ENCODE measurements at regions not wholly inside any gene's neighbourhood (a gene's known extent, or its start where the extent isn't known, plus 50 kb on each side); places are given as distances from the start of the nearest gene placed in this dataset.

DNA sequence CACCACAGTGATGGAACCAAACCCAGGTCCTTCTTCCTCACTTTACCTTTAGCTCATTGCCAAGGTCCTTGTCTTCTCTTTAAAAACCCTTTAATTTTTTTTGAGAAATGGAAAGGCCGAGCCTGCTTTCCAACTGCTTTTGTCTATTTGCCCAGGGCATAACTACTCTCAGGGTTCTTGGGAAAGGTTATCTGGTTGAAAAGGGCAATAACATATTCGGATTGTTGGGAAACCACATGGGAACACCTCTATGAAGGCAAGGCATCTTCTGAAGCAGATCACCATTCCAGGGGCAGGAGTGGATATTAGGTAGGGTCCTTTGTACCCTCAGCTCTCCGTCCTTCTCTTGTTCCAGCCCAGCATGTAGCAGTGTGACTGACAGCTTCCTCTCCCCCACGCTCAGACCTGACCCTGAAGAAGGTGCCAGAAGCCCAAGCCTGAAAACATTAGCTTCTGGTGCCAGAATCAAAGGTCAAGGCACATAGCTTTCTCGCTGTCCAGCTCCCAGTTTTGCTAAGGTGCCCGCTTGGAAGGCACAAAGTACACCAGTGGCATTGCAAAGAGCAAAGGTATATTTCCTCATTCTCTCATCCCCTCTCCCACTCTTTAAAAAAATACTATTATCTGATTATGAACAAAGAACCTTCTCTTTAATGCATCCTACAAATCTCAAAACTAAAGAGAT, 123.2 kb upstream of the LINC00305 start:
- no peak for DNase-seq (ENCODE audit: low spot score)
- TF ChIP-seq, protein P1, sequence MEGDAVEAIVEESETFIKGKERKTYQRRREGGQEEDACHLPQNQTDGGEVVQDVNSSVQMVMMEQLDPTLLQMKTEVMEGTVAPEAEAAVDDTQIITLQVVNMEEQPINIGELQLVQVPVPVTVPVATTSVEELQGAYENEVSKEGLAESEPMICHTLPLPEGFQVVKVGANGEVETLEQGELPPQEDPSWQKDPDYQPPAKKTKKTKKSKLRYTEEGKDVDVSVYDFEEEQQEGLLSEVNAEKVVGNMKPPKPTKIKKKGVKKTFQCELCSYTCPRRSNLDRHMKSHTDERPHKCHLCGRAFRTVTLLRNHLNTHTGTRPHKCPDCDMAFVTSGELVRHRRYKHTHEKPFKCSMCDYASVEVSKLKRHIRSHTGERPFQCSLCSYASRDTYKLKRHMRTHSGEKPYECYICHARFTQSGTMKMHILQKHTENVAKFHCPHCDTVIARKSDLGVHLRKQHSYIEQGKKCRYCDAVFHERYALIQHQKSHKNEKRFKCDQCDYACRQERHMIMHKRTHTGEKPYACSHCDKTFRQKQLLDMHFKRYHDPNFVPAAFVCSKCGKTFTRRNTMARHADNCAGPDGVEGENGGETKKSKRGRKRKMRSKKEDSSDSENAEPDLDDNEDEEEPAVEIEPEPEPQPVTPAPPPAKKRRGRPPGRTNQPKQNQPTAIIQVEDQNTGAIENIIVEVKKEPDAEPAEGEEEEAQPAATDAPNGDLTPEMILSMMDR (IDR thresholded peaks at IDR 0.05; ENCODE audit: unreplicated experiment) = no peak
- no peak overlapping the region for H3K27ac Mint-ChIP-seq (ENCODE audit: unreplicated experiment)
- no peaks in the 10 kb centered on the region for H3K27me3 Mint-ChIP-seq (ENCODE audit: unreplicated experiment)
- no peaks in the 10 kb centered on the region for H3K36me3 Mint-ChIP-seq (ENCODE audit: low read depth, unreplicated experiment)
- H3K9me3 Mint-ChIP-seq (ENCODE audit: unreplicated experiment) = no peaks in the 10 kb centered on the region
- H3K4me1 Mint-ChIP-seq (ENCODE audit: unreplicated experiment) = peaks cover 24% of the 10 kb centered on the region
- no peak overlapping the region for H3K4me3 Mint-ChIP-seq (ENCODE audit: unreplicated experiment)

GRCh38 chr18:64271246-64271645, 122.4 kb upstream of the LINC00305 start:
- Mint-ChIP-seq H3K4me1 (ENCODE audit: unreplicated experiment) (peaks cover 15% of the 10 kb centered on the region), H3K36me3 (ENCODE audit: low read depth, unreplicated experiment) (no peaks in the 10 kb centered on the region)
- TF ChIP-seq, protein P1 (IDR thresholded peaks at IDR 0.05; ENCODE audit: unreplicated experiment) = no peak

DNA sequence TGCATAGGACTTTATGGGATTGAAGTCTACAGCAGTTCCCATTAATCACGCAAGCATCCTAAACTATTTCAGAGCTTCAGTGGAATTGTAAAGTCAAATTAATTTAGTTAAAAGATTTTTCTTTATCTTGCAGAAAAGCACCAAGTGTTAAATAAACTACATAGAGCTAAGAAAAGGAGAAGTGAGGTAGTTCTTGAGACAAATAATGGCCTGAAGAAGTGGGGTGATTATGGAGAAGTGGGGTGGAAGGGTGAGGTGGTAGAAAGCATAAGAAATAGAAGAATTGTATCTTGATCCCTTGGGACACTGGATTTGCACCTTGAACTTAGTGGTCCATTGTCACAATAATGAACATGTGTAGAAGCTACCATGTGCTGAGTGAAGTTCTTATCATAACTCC, 121.7 kb upstream of the LINC00305 start:
- H3K27ac Mint-ChIP-seq (ENCODE audit: unreplicated experiment) = no peak overlapping the region
- DNase-seq (ENCODE audit: low spot score) = no peak
- H3K36me3 Mint-ChIP-seq (ENCODE audit: low read depth, unreplicated experiment) = no peaks in the 10 kb centered on the region
- peaks cover 2% of the 10 kb centered on the region for H3K27me3 Mint-ChIP-seq (ENCODE audit: unreplicated experiment)
- TF ChIP-seq, protein P1 (IDR thresholded peaks at IDR 0.05; ENCODE audit: unreplicated experiment) = no peak
- H3K4me1 Mint-ChIP-seq (ENCODE audit: unreplicated experiment) = peaks cover 11% of the 10 kb centered on the region
- H3K4me3 Mint-ChIP-seq (ENCODE audit: unreplicated experiment) = no peak overlapping the region
- no peaks in the 10 kb centered on the region for H3K9me3 Mint-ChIP-seq (ENCODE audit: unreplicated experiment)

More at GRCh38 chr18:64271246-64271645, 122.4 kb upstream of the LINC00305 start:
- DNase-seq (ENCODE audit: low spot score) = no peak
- Mint-ChIP-seq H3K27ac (ENCODE audit: unreplicated experiment) (no peak overlapping the region), H3K4me3 (ENCODE audit: unreplicated experiment) (no peak overlapping the region), H3K9me3 (ENCODE audit: unreplicated experiment) (no peaks in the 10 kb centered on the region), H3K27me3 (ENCODE audit: unreplicated experiment) (peaks cover 2% of the 10 kb centered on the region)

DNA sequence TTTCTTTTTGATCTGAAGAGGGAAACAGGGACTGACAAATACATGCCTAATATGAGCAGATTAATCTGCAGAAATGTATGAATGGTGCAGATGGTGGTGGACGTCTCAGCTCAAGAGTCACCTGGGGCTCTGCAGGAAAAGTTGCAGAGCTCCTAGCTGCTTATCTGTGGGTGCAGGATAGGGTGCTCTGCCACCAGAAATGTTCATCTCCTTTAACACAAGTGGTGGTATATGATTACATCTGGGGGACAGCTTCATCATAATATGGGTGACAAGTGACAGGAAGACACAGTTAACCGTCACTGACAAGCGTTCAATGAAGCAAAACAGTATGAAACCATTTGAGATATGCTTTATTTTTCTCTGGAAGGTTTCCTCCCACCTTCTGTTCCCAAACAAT, 121.2 kb upstream of the LINC00305 start:
- TF ChIP-seq, protein P1 (IDR thresholded peaks at IDR 0.05; ENCODE audit: unreplicated experiment) = no peak
- no peak for DNase-seq (ENCODE audit: low spot score)
- Mint-ChIP-seq H3K9me3 (ENCODE audit: unreplicated experiment) (no peaks in the 10 kb centered on the region), H3K27me3 (ENCODE audit: unreplicated experiment) (peaks cover 2% of the 10 kb centered on the region), H3K36me3 (ENCODE audit: low read depth, unreplicated experiment) (no peaks in the 10 kb centered on the region), H3K4me3 (ENCODE audit: unreplicated experiment) (no peak overlapping the region), H3K4me1 (ENCODE audit: unreplicated experiment) (peaks cover 7% of the 10 kb centered on the region), H3K27ac (ENCODE audit: unreplicated experiment) (no peak overlapping the region)

- TF ChIP-seq, protein P1 (IDR thresholded peaks at IDR 0.05; ENCODE audit: unreplicated experiment) = no peak
- Mint-ChIP-seq H3K36me3 (ENCODE audit: low read depth, unreplicated experiment) (no peaks in the 10 kb centered on the region), H3K27me3 (ENCODE audit: unreplicated experiment) (peaks cover 2% of the 10 kb centered on the region), H3K9me3 (ENCODE audit: unreplicated experiment) (no peaks in the 10 kb centered on the region), H3K4me3 (ENCODE audit: unreplicated experiment) (no peak overlapping the region), H3K27ac (ENCODE audit: unreplicated experiment) (no peak overlapping the region), H3K4me1 (ENCODE audit: unreplicated experiment) (peaks cover 4% of the 10 kb centered on the region)
- DNase-seq (ENCODE audit: low spot score) = no peak
Observed at GRCh38 chr18:64264171-64264570, 115.3 kb upstream of the LINC00305 start.

All from endothelial cell (in vitro differentiated cells).